ENCODE measurements at regions not wholly inside any gene's neighbourhood (a gene's known extent, or its start where the extent isn't known, plus 50 kb on each side); places are given as distances from the start of the nearest gene placed in this dataset.

DNA sequence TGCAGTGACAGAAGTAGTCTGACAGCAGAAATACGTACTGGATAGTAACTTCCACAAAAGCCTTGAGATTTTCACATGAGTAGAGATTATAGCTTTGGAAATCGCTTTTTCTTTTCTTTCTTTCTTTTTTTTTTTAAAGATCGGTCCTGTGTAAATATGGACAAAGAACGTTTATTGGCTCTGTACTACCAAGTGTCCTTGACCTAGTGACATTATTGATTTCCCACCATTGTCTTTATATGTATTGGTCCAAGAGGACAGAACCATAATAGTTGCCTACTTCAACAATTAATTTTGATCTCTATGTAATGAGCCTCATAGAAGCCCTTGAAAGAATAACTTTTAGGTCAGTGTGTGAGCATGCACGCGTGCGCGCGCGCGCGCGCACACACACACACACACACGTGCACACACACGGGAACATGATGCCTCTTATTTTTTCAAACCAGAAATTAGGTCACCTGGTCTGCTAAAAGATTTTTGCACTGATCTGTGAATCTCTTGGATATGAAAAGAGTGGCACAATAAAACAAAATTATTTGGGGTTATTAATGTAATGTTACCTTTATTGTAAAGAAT is 516.8 kb downstream of the PSAT1 start:
- H3K4me1 Mint-ChIP-seq (ENCODE audit: low read depth), result no peaks in the 10 kb centered on the region
- H3K4me3 Mint-ChIP-seq, result no peak overlapping the region
- CTCF ChIA-PET, result interaction anchor here (0.6 kb wide), 1 partner anchor 22 kb away, joined by 3 read pairs; no protein-coding TSS in a partner anchor
- peaks cover under 1% of the 10 kb centered on the region for H3K27me3 Mint-ChIP-seq (ENCODE audit: low read depth)
- no peak for DNase-seq
- H3K27ac Mint-ChIP-seq, result no peak overlapping the region
- intact Hi-C loops (cut with micrococcal nuclease), result no loop called here
- H3K9me3 Mint-ChIP-seq, result no peaks in the 10 kb centered on the region
- H3K36me3 Mint-ChIP-seq (ENCODE audit: low read depth), result no peaks in the 10 kb centered on the region

DNA sequence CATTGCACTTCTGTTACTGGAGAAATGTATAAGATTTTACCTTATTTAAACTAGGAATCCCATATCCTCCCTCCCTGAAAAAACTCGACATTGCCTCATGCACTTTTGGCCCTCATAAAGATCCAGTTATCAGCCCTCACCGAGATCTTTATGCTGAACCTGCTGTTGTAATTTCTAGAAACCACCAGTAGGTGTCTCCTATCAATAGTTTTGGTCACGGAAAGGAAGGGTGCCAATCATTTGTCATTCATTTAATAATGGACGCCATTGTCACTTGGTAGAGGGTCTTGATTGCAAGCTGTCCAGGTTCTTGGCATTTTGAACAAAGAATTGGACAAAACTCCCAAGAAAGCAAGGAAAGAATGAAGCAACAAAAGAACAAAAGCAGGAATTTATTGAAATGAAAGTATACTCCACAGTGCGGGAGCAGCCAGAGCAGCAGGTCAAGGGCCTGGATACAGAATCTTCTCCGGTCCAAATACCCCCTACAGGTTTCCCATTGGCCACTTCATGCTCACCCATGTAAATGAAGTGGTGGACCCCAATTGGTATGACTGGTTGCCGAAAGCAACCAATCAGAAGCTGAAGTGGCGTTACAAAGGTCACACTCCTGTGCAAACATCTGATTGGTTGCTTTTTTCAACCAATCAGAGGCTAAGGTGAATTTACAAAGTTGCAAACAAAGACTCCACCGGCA is 524.3 kb downstream of the PSAT1 start:
- H3K27ac Mint-ChIP-seq, result no peak overlapping the region
- H3K27me3 Mint-ChIP-seq (ENCODE audit: low read depth), result no peaks in the 10 kb centered on the region
- intact Hi-C loops (cut with micrococcal nuclease), result no loop called here
- H3K4me3 Mint-ChIP-seq, result peak overlapping the region; percentile 42
- DNase-seq, result no peak
- H3K4me1 Mint-ChIP-seq (ENCODE audit: low read depth), result peaks cover 2% of the 10 kb centered on the region
- no peaks in the 10 kb centered on the region for H3K36me3 Mint-ChIP-seq (ENCODE audit: low read depth)
- CTCF ChIA-PET, result interaction anchor here (0.7 to 1.5 kb wide), 4 partner anchors 8 to 410 kb away, joined by 3 read pairs; no protein-coding TSS in a partner anchor
- H3K9me3 Mint-ChIP-seq, result no peaks in the 10 kb centered on the region

DNA sequence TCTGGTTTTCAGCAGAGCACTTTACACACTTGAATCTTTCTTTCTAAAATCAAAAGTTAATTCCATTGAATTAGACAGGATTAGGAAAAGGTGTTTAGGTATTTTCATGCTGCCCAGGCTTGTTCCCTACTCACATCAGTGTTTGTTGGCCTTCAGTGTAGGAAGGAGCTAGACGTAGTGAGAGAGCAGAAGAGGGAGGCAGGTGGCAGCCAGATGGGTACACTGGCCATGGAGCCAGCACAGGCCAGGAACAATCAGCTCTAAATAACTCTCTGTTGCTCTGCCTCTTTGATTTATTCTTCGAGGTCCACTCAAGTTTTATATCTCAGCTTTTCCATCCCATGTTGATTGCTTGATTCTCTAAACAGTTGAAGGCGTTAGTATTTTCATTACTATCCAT is 529.6 kb downstream of the PSAT1 start:
- CTCF ChIA-PET, result interaction anchor here (0.6 to 1.3 kb wide), 2 partner anchors 18 to 21 kb away, joined by 3 to 5 read pairs; no protein-coding TSS in a partner anchor
- no peaks in the 10 kb centered on the region for H3K4me1 Mint-ChIP-seq (ENCODE audit: low read depth)
- no peak overlapping the region for H3K4me3 Mint-ChIP-seq
- H3K27me3 Mint-ChIP-seq (ENCODE audit: low read depth), result no peaks in the 10 kb centered on the region
- H3K27ac Mint-ChIP-seq, result no peak overlapping the region
- DNase-seq, result no peak
- H3K36me3 Mint-ChIP-seq (ENCODE audit: low read depth), result no peaks in the 10 kb centered on the region
- no peaks in the 10 kb centered on the region for H3K9me3 Mint-ChIP-seq
- intact Hi-C loops (cut with micrococcal nuclease), result no loop called here

GRCh38 chr9:78828521-78828920 is 531.6 kb downstream of the PSAT1 start:
- no peaks in the 10 kb centered on the region for H3K27me3 Mint-ChIP-seq (ENCODE audit: low read depth)
- no peak for DNase-seq
- no peak overlapping the region for H3K27ac Mint-ChIP-seq
- no peaks in the 10 kb centered on the region for H3K4me1 Mint-ChIP-seq (ENCODE audit: low read depth)
- H3K36me3 Mint-ChIP-seq (ENCODE audit: low read depth), result no peaks in the 10 kb centered on the region
- CTCF ChIA-PET, result no interaction called here
- H3K9me3 Mint-ChIP-seq, result no peaks in the 10 kb centered on the region
- intact Hi-C loops (cut with micrococcal nuclease), result no loop called here
- no peak overlapping the region for H3K4me3 Mint-ChIP-seq

DNA sequence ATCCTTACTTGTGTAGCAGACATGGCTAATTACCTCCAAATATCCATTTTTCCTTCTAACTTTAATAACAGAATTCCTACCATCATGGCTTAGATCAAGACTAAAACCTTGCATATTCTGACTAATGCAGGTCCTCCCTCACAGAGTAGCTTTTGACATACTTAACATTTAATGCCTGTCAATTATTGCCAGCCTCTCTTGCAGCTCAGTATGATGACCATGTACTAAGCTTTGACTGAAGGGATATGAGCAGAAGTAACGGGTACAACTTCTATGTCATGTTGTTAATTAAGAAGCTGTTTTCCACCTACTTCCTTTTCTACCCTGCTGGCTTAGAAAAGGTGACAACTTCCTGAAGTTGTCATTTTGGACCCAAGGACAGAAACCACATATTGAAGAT is 533.4 kb downstream of the PSAT1 start:
- H3K27ac Mint-ChIP-seq, result no peak overlapping the region
- no peak overlapping the region for H3K4me3 Mint-ChIP-seq
- intact Hi-C loops (cut with micrococcal nuclease), result no loop called here
- CTCF ChIA-PET, result interaction anchor here (1.0 kb wide), 1 partner anchor 9 kb away, joined by 3 read pairs; no protein-coding TSS in a partner anchor
- H3K4me1 Mint-ChIP-seq (ENCODE audit: low read depth), result no peaks in the 10 kb centered on the region
- no peaks in the 10 kb centered on the region for H3K36me3 Mint-ChIP-seq (ENCODE audit: low read depth)
- no peaks in the 10 kb centered on the region for H3K9me3 Mint-ChIP-seq
- no peak for DNase-seq
- H3K27me3 Mint-ChIP-seq (ENCODE audit: low read depth), result no peaks in the 10 kb centered on the region

GRCh38 chr9:78831726-78832125 is 534.8 kb downstream of the PSAT1 start:
- H3K4me3 Mint-ChIP-seq, result no peak overlapping the region
- no peak overlapping the region for H3K27ac Mint-ChIP-seq
- no peak for DNase-seq
- no peaks in the 10 kb centered on the region for H3K9me3 Mint-ChIP-seq
- intact Hi-C loops (cut with micrococcal nuclease), result no loop called here
- CTCF ChIA-PET, result no interaction called here
- H3K36me3 Mint-ChIP-seq (ENCODE audit: low read depth), result no peaks in the 10 kb centered on the region
- H3K4me1 Mint-ChIP-seq (ENCODE audit: low read depth), result no peaks in the 10 kb centered on the region
- no peaks in the 10 kb centered on the region for H3K27me3 Mint-ChIP-seq (ENCODE audit: low read depth)

DNA sequence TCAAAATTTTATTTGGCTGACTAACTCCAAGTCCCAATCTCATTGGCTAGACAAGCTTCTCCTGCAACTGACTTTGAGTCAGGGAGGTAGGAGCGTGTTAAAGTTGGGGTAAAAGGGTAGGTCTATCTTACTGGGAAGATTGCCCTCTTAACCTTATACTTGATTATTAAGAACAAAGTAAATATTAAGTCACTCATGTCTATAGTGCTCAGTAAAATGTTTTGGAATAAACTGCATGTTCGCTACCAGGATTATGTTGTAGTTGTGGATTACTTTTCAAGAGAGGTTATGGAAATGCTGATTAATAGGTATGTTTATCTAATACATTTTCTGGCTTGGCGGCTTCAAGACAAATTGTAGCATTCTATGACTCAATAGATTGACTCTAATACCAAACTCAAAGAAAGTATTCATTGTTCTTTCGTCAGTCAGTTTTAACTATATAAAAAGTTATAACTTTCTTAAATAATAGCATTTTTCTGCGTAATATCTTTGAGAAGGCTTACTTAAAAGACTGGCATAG is 539.1 kb downstream of the PSAT1 start:
- Mint-ChIP-seq H3K4me1 (ENCODE audit: low read depth) (no peaks in the 10 kb centered on the region), H3K4me3 (no peak overlapping the region), H3K27ac (no peak overlapping the region), H3K27me3 (ENCODE audit: low read depth) (no peaks in the 10 kb centered on the region), H3K36me3 (ENCODE audit: low read depth) (no peaks in the 10 kb centered on the region), H3K9me3 (no peaks in the 10 kb centered on the region)
- DNase-seq, result no peak
- CTCF ChIA-PET, result interaction anchor here (0.6 kb wide), 1 partner anchor 23 kb away, joined by 3 read pairs; no protein-coding TSS in a partner anchor
- intact Hi-C loops (cut with micrococcal nuclease), result no loop called here

GRCh38 chr9:78839252-78839651 is 542.3 kb downstream of the PSAT1 start:
- no peaks in the 10 kb centered on the region for H3K27me3 Mint-ChIP-seq (ENCODE audit: low read depth)
- peaks cover 14% of the 10 kb centered on the region for H3K9me3 Mint-ChIP-seq
- no peak for DNase-seq
- no peaks in the 10 kb centered on the region for H3K36me3 Mint-ChIP-seq (ENCODE audit: low read depth)
- no peaks in the 10 kb centered on the region for H3K4me1 Mint-ChIP-seq (ENCODE audit: low read depth)
- CTCF ChIA-PET, result no interaction called here
- intact Hi-C loops (cut with micrococcal nuclease), result no loop called here
- H3K4me3 Mint-ChIP-seq, result no peak overlapping the region
- H3K27ac Mint-ChIP-seq, result no peak overlapping the region

DNA sequence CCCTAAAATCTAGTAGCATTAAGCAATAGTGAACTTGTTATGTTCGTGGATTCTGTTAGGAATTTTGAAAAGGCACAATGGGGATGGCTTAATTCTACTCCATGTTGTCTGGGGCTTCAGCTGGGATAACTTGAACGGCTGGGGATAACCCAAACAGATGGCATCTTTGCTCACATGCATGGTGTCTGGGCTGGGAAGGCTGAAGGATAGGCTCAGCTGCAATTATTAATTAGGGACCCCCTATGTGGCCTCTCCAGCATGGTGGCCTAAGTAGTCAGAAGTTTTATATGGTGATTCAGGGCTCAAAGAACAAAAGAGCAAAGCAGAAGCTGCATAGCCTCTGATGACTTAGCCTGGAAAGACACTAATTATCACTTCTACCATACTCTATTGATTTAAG is 551.1 kb downstream of the PSAT1 start:
- Mint-ChIP-seq H3K36me3 (ENCODE audit: low read depth) (no peaks in the 10 kb centered on the region), H3K4me3 (no peak overlapping the region), H3K4me1 (ENCODE audit: low read depth) (no peaks in the 10 kb centered on the region), H3K27me3 (ENCODE audit: low read depth) (no peaks in the 10 kb centered on the region), H3K27ac (no peak overlapping the region), H3K9me3 (peaks cover 14% of the 10 kb centered on the region)
- no peak for DNase-seq
- intact Hi-C loops (cut with micrococcal nuclease), result no loop called here
- CTCF ChIA-PET, result no interaction called here

DNA sequence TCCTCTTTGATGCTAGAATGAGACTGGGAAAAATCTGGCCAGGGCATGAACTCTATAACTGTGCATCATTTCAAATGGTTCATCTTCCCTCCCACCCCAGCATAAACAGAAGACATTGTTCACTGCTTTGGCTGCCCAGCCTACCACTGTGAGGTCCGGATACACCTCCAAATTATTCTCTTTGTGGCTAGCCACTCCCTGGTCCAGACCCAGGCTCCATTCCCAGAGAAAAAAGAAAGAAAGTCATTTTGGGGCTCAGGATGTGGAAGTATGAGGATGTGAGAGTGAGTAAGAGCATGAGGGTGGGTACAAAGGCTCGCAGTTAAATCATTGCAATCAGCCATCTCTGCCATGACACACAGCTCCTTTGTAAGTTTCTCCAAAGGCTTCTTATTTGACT is 559.2 kb downstream of the PSAT1 start:
- no peak for DNase-seq
- Mint-ChIP-seq H3K4me3 (no peak overlapping the region), H3K36me3 (ENCODE audit: low read depth) (no peaks in the 10 kb centered on the region), H3K4me1 (ENCODE audit: low read depth) (no peaks in the 10 kb centered on the region), H3K9me3 (no peaks in the 10 kb centered on the region), H3K27me3 (ENCODE audit: low read depth) (no peaks in the 10 kb centered on the region), H3K27ac (no peak overlapping the region)
- intact Hi-C loops (cut with micrococcal nuclease), result no loop called here
- CTCF ChIA-PET, result no interaction called here

GRCh38 chr9:78856781-78857180 is 559.9 kb downstream of the PSAT1 start:
- Mint-ChIP-seq H3K4me1 (ENCODE audit: low read depth) (no peaks in the 10 kb centered on the region), H3K27me3 (ENCODE audit: low read depth) (no peaks in the 10 kb centered on the region), H3K4me3 (no peak overlapping the region), H3K9me3 (no peaks in the 10 kb centered on the region), H3K36me3 (ENCODE audit: low read depth) (no peaks in the 10 kb centered on the region), H3K27ac (no peak overlapping the region)
- no peak for DNase-seq
- intact Hi-C loops (cut with micrococcal nuclease), result no loop called here
- CTCF ChIA-PET, result no interaction called here

- Mint-ChIP-seq H3K36me3 (ENCODE audit: low read depth) (no peaks in the 10 kb centered on the region), H3K9me3 (no peaks in the 10 kb centered on the region), H3K27ac (no peak overlapping the region), H3K4me1 (ENCODE audit: low read depth) (no peaks in the 10 kb centered on the region), H3K4me3 (no peak overlapping the region), H3K27me3 (ENCODE audit: low read depth) (no peaks in the 10 kb centered on the region)
- intact Hi-C loops (cut with micrococcal nuclease), result no loop called here
- no peak for DNase-seq
- CTCF ChIA-PET, result no interaction called here
These were observed 560.7 kb downstream of the PSAT1 start for GRCh38 chr9:78857373-78858225.

Data from activated naive CD4-positive, alpha-beta T cell treated with anti-CD3 and anti-CD28 coated beads for 36 hours (primary cell).